Stomach smooth muscle (tissue), 2 donors: ENCODE measurements at regions not wholly inside any gene's neighbourhood (a gene's known extent, or its start where the extent isn't known, plus 50 kb on each side); places are given as distances from the start of the nearest gene placed in this dataset.

Experiments
- H3K27ac ChIP-seq: one replicate; pipeline ENCODE4 v1.7.0; 2013; ENCODE audit warnings: mild to moderate bottlenecking, low read length, inconsistent platforms
- H3K27me3 ChIP-seq, 2 donors: one replicate each; pipeline ENCODE4 v1.7.0; 2013; ENCODE audit warnings: low read length in 2 of 2; ENCODE audit not compliant: insufficient read depth in 2 of 2, control insufficient read depth in 1 of 2
- H3K36me3 ChIP-seq, 2 donors: one replicate each; pipeline ENCODE4 v1.7.0; 2013; ENCODE audit warnings: low read length in 2 of 2; ENCODE audit not compliant: control insufficient read depth in 2 of 2, insufficient read depth in 2 of 2
- H3K4me1 ChIP-seq: one replicate; pipeline ENCODE4 v1.7.0; 2013; ENCODE audit warnings: low read length; ENCODE audit not compliant: control insufficient read depth, insufficient read depth
- H3K4me3 ChIP-seq, 2 donors: one replicate each; pipeline ENCODE4 v1.7.0; 2013; ENCODE audit warnings: low read length in 2 of 2
- H3K9ac ChIP-seq, 2 donors: one replicate each; pipeline ENCODE4 v1.7.0; 2013; ENCODE audit warnings: low read length in 2 of 2, mild to moderate bottlenecking in 1 of 2
- H3K9me3 ChIP-seq, 2 donors: one replicate each; pipeline ENCODE4 v1.7.0; 2013; ENCODE audit warnings: low read length in 2 of 2; ENCODE audit not compliant: control insufficient read depth in 2 of 2
- donor health status: healthy.
- donor health status: Pancreatic carcinoma.

- no peak overlapping the region for H3K4me3 ChIP-seq
- no peak overlapping the region for H3K27ac ChIP-seq
- H3K4me1 ChIP-seq = no peaks in the 10 kb centered on the region
- H3K36me3 ChIP-seq = no peaks in the 10 kb centered on the region
- H3K27me3 ChIP-seq = no peaks in the 10 kb centered on the region
- H3K9me3 ChIP-seq = peaks cover 0 to 7% of the 10 kb centered on the region in 2 donors
- no peak overlapping the region for H3K9ac ChIP-seq
Measured at GRCh38 chr12:124233041-124233796, 61.7 kb upstream of the RFLNA start.

GRCh38 chr12:124233846-124234640, 60.9 kb upstream of the RFLNA start:
- Histone ChIP-seq H3K27ac (no peak overlapping the region), H3K36me3 (no peaks in the 10 kb centered on the region), H3K4me3 (no peak overlapping the region), H3K9ac (no peak overlapping the region), H3K4me1 (no peaks in the 10 kb centered on the region), H3K27me3 (no peaks in the 10 kb centered on the region), H3K9me3 (peaks cover 0 to 7% of the 10 kb centered on the region in 2 donors)

GRCh38 chr12:124236625-124237031, 58.3 kb upstream of the RFLNA start:
- Histone ChIP-seq H3K27ac (no peak overlapping the region), H3K9ac (no peak overlapping the region), H3K36me3 (no peaks in the 10 kb centered on the region), H3K9me3 (peaks cover 4 to 6% of the 10 kb centered on the region in 2 donors), H3K27me3 (peaks cover 0 to 2% of the 10 kb centered on the region in 2 donors), H3K4me3 (no peak overlapping the region), H3K4me1 (no peaks in the 10 kb centered on the region)

GRCh38 chr12:124238886-124239285, 56.0 kb upstream of the RFLNA start:
- H3K9ac ChIP-seq = no peak overlapping the region
- peaks cover 4 to 6% of the 10 kb centered on the region in 2 donors for H3K9me3 ChIP-seq
- no peak overlapping the region for H3K4me3 ChIP-seq
- H3K4me1 ChIP-seq = no peaks in the 10 kb centered on the region
- peaks cover 0 to 2% of the 10 kb centered on the region in 2 donors for H3K27me3 ChIP-seq
- no peak overlapping the region for H3K27ac ChIP-seq
- no peaks in the 10 kb centered on the region for H3K36me3 ChIP-seq

GRCh38 chr12:124240493-124240892, 54.4 kb upstream of the RFLNA start:
- peaks cover 0 to 2% of the 10 kb centered on the region in 2 donors for H3K27me3 ChIP-seq
- H3K9ac ChIP-seq = no peak overlapping the region
- H3K27ac ChIP-seq = no peak overlapping the region
- no peaks in the 10 kb centered on the region for H3K4me1 ChIP-seq
- H3K36me3 ChIP-seq = no peaks in the 10 kb centered on the region
- no peak overlapping the region for H3K4me3 ChIP-seq
- H3K9me3 ChIP-seq = peaks cover 4 to 6% of the 10 kb centered on the region in 2 donors

- H3K9ac ChIP-seq = no peak overlapping the region
- no peak overlapping the region for H3K27ac ChIP-seq
- H3K4me3 ChIP-seq = no peak overlapping the region
- H3K36me3 ChIP-seq = no peaks in the 10 kb centered on the region
- H3K27me3 ChIP-seq = peaks cover 0 to 2% of the 10 kb centered on the region in 2 donors
- H3K4me1 ChIP-seq = no peaks in the 10 kb centered on the region
- H3K9me3 ChIP-seq = peaks cover 6 to 13% of the 10 kb centered on the region in 2 donors
Measured at GRCh38 chr12:124241776-124242528, 52.9 kb upstream of the RFLNA start.

GRCh38 chr12:124242529-124243065, 52.3 kb upstream of the RFLNA start:
- H3K36me3 ChIP-seq = no peaks in the 10 kb centered on the region

GRCh38 chr12:124243936-124244335, 51.0 kb upstream of the RFLNA start:
- peaks cover 13% of the 10 kb centered on the region in 2 donors for H3K9me3 ChIP-seq
- peaks cover 0 to 2% of the 10 kb centered on the region in 2 donors for H3K27me3 ChIP-seq
- H3K4me1 ChIP-seq = no peaks in the 10 kb centered on the region
- H3K9ac ChIP-seq = no peak overlapping the region
- no peak overlapping the region for H3K4me3 ChIP-seq
- H3K27ac ChIP-seq = no peak overlapping the region
- H3K36me3 ChIP-seq = no peaks in the 10 kb centered on the region

More at GRCh38 chr12:124242529-124243065, 52.3 kb upstream of the RFLNA start:
- Histone ChIP-seq H3K9ac (no peak overlapping the region), H3K4me3 (no peak overlapping the region), H3K27me3 (peaks cover 0 to 2% of the 10 kb centered on the region in 2 donors), H3K27ac (no peak overlapping the region), H3K9me3 (peaks cover 11 to 13% of the 10 kb centered on the region in 2 donors), H3K4me1 (no peaks in the 10 kb centered on the region)
